RWPE2 (cell line): ENCODE measurements at regions not wholly inside any gene's neighbourhood (a gene's known extent, or its start where the extent isn't known, plus 50 kb on each side); places are given as distances from the start of the nearest gene placed in this dataset.
A peak's percentile ranks its signal among the peaks of the same experiment; 100 is the strongest.

Experiments used
- ATAC-seq: fragments of 200-7000 bp; cut with Tn5 transposase; 3 replicates; pipeline ENCODE4 v1.9.1; 2021; ENCODE audit warnings: low read depth
- DNase-seq: peaks from one replicate; pipeline ENCODE4 v3.0.0-alpha.2; 2020; ENCODE audit warnings: low spot score
- H3K27ac ChIP-seq: fragments of 450-650 bp; 2 replicates; pipeline ENCODE4 v1.5.1; 2017; ENCODE audit warnings: mild to moderate bottlenecking; ENCODE audit not compliant: poor library complexity, severe bottlenecking
- H3K27me3 ChIP-seq: fragments of 250-450 bp; sonication (Bioruptor Pico); 2 replicates; pipeline ENCODE4 v1.5.1; 2021; ENCODE audit warnings: mild to moderate bottlenecking, moderate library complexity; ENCODE audit not compliant: insufficient read depth, poor library complexity, severe bottlenecking
- H3K36me3 ChIP-seq: fragments of 250-450 bp; sonication (Bioruptor Pico); 2 replicates; pipeline ENCODE4 v1.5.1; 2020; ENCODE audit warnings: low read depth, mild to moderate bottlenecking, moderate library complexity
- H3K4me1 ChIP-seq: fragments of 250-450 bp; sonication (Bioruptor Pico); 2 replicates; pipeline ENCODE4 v1.5.1; 2021; ENCODE audit warnings: mild to moderate bottlenecking, moderate library complexity; ENCODE audit not compliant: insufficient read depth, poor library complexity, severe bottlenecking
- H3K4me3 ChIP-seq: fragments of 250-450 bp; sonication (Bioruptor Pico); 2 replicates; pipeline ENCODE4 v1.5.1; 2021; ENCODE audit warnings: mild to moderate bottlenecking, moderate library complexity; ENCODE audit not compliant: severe bottlenecking
- H3K9me3 ChIP-seq: fragments of 250-450 bp; sonication (Bioruptor Pico); 2 replicates; pipeline ENCODE4 v1.5.1; 2021; ENCODE audit warnings: mild to moderate bottlenecking, moderate library complexity; ENCODE audit not compliant: severe bottlenecking
- TF ChIP-seq, protein P1 (sequence below): fragments of 450-650 bp; IDR thresholded peaks from one replicate; pipeline ENCODE4 v1.5.1; 2017; ENCODE audit warnings: mild to moderate bottlenecking, moderate library complexity; ENCODE audit not compliant: poor library complexity, severe bottlenecking

- H3K27me3 ChIP-seq, result peaks cover 21% of the 10 kb centered on the region
- H3K27ac ChIP-seq, result no peak overlapping the region
- no peaks in the 10 kb centered on the region for H3K4me1 ChIP-seq
Measured at GRCh38 chr5:8241558-8241957, 372.6 kb downstream of the MTRR start.

DNA sequence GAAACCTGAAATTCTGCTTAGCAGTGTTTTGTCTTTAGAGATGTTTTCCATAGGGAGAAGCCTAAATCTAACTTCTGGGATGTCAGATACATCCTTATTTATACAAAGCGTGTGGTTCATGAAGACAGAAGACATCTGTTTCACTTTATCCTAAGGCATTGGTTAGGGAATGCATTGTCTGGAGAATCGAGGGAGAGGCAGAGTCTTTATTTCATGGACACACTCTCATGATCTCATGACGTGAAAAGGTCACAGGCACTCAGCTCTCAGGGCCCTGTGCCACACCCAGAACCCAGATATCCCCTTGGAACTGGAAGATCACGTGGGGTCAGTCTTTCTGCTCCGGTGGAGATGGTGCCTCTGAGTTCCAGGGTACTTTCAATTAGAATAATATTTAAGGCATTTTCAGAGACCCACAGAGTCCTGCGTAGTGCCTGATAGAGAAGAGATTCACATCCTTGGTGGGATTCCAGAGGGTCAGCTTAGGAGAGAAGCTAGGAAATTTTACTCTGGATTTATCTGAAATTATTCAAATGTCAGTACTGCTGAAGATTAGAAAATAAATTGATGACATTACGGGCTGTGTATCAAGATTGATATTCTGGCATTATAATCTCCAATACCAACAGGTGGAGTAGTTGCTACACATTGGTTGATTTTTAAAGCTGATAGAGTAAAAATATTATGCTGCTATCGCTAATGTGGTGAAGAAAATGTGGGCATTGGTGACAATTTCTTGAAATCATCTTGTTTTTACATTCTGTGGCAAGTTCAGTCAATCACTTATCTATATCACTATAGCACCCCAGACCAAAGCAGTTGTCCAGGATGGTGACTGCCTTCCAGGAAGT is 378.3 kb downstream of the MTRR start:
- H3K4me3 ChIP-seq, result no peak overlapping the region
- no peaks in the 10 kb centered on the region for H3K4me1 ChIP-seq
- no peak overlapping the region for H3K27ac ChIP-seq
- H3K9me3 ChIP-seq, result no peaks in the 10 kb centered on the region
- no peaks in the 10 kb centered on the region for H3K36me3 ChIP-seq
- TF ChIP-seq, protein P1, sequence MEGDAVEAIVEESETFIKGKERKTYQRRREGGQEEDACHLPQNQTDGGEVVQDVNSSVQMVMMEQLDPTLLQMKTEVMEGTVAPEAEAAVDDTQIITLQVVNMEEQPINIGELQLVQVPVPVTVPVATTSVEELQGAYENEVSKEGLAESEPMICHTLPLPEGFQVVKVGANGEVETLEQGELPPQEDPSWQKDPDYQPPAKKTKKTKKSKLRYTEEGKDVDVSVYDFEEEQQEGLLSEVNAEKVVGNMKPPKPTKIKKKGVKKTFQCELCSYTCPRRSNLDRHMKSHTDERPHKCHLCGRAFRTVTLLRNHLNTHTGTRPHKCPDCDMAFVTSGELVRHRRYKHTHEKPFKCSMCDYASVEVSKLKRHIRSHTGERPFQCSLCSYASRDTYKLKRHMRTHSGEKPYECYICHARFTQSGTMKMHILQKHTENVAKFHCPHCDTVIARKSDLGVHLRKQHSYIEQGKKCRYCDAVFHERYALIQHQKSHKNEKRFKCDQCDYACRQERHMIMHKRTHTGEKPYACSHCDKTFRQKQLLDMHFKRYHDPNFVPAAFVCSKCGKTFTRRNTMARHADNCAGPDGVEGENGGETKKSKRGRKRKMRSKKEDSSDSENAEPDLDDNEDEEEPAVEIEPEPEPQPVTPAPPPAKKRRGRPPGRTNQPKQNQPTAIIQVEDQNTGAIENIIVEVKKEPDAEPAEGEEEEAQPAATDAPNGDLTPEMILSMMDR, result peak; percentile 36
- ATAC-seq (no peak), DNase-seq (no peak)
- H3K27me3 ChIP-seq, result peaks cover 13% of the 10 kb centered on the region

More at GRCh38 chr5:8241558-8241957, 372.6 kb downstream of the MTRR start:
- H3K36me3 ChIP-seq, result no peaks in the 10 kb centered on the region
- DNase-seq (no peak), ATAC-seq (no peak)
- no peak overlapping the region for H3K4me3 ChIP-seq
- TF ChIP-seq, protein P1, result no peak
- no peaks in the 10 kb centered on the region for H3K9me3 ChIP-seq

DNA sequence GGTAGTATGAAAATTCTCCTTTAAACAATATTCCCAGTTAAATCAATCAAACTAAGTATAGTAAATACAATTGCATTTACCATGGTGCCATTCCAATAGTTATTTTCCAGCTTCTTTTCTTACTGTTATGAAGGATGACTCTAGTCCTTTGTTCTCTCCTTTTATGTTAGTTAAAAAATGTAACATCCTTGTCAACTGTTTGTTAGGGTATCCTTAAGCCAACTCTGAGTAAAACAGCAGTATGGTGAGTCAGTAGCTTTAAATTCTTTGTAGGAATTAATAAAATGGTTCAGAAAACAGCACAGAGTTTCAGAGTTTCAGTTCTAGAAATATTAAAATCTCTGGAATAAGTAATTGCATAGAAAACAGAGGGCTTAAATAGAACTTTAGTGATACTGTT is 384.4 kb downstream of the MTRR start:
- ATAC-seq, result no peak
- DNase-seq, result no peak
- H3K36me3 ChIP-seq, result no peaks in the 10 kb centered on the region
- TF ChIP-seq, protein P1, result no peak
- no peak overlapping the region for H3K4me3 ChIP-seq
- no peak overlapping the region for H3K27ac ChIP-seq
- peaks cover 17% of the 10 kb centered on the region for H3K27me3 ChIP-seq
- no peaks in the 10 kb centered on the region for H3K9me3 ChIP-seq
- H3K4me1 ChIP-seq, result no peaks in the 10 kb centered on the region

DNA sequence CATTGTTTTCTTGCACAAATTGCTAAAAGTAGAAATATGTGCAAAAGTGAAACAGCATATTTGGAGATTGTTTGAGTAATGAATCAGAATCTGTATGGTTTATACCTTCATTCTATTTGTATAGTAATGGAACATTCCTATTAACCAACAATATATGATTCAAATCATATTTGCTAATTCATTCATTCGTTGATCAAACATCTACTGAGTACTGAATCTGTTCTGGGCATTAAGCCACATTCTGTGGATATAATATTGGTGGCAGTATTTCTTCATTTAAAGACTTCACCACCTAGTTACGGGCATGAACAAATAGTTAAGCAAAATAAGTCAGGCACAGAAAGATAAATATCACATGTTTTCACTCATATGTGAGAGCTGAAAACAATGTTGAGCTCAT is 385.7 kb downstream of the MTRR start:
- Histone ChIP-seq H3K27ac (no peak overlapping the region), H3K27me3 (peaks cover 17% of the 10 kb centered on the region), H3K4me1 (no peaks in the 10 kb centered on the region), H3K4me3 (no peak overlapping the region), H3K9me3 (no peaks in the 10 kb centered on the region), H3K36me3 (no peaks in the 10 kb centered on the region)
- ATAC-seq, result no peak
- DNase-seq, result no peak
- TF ChIP-seq, protein P1, result no peak

GRCh38 chr5:8258801-8259200 is 389.9 kb downstream of the MTRR start:
- DNase-seq (no peak), ATAC-seq (no peak)
- H3K4me3 ChIP-seq, result no peak overlapping the region
- TF ChIP-seq, protein P1, result no peak
- no peaks in the 10 kb centered on the region for H3K36me3 ChIP-seq
- H3K4me1 ChIP-seq, result no peaks in the 10 kb centered on the region
- no peaks in the 10 kb centered on the region for H3K27me3 ChIP-seq
- H3K27ac ChIP-seq, result no peak overlapping the region
- no peaks in the 10 kb centered on the region for H3K9me3 ChIP-seq
